ENCODE measurements at regions not wholly inside any gene's neighbourhood (a gene's known extent, or its start where the extent isn't known, plus 50 kb on each side); places are given as distances from the start of the nearest gene placed in this dataset.
"Not testable (repeated sequence)": the region's sequence is repeated elsewhere in the genome, so short reads cannot be mapped to it uniquely, and the experiment has no call there.

- ChIA-PET POLR2A (ENCODE audit: partially characterized antibody) (no interaction called here), CTCF (ENCODE audit: partially characterized antibody) (no interaction called here)
- Mint-ChIP-seq H3K9me3 (peaks cover 0 to 6% (median 0%) of the 10 kb centered on the region in 8 donors), H3K36me3 (no peaks in the 10 kb centered on the region), H3K27ac (no peak overlapping the region), H3K4me3 (no peak overlapping the region), H3K27me3 (peaks cover 14 to 15% of the 10 kb centered on the region in 2 donors), H3K4me1 (no peaks in the 10 kb centered on the region)
- no peak overlapping the region for H3K27ac ChIP-seq (ENCODE audit: low read depth, low read length)
- intact Hi-C loops (cut with micrococcal nuclease), result no loop called here
- no peak for DNase-seq
- no peaks in the 10 kb centered on the region for H3K36me3 ChIP-seq (ENCODE audit: insufficient read depth, low read length)
- H3K9me3 ChIP-seq (ENCODE audit: control insufficient read depth in 1 of 2, low read length in 2 of 2), result no peaks in the 10 kb centered on the region
- H3K4me3 ChIP-seq (ENCODE audit: low read length in 2 of 2), result no peak overlapping the region
- no peaks in the 10 kb centered on the region for H3K27me3 ChIP-seq (ENCODE audit: insufficient read depth, low read length)
- no peaks in the 10 kb centered on the region for H3K4me1 ChIP-seq (ENCODE audit: insufficient read depth, low read length)
These were observed 88.9 kb upstream of the SERPINE2 start for GRCh38 chr2:224127871-224128501.

DNA sequence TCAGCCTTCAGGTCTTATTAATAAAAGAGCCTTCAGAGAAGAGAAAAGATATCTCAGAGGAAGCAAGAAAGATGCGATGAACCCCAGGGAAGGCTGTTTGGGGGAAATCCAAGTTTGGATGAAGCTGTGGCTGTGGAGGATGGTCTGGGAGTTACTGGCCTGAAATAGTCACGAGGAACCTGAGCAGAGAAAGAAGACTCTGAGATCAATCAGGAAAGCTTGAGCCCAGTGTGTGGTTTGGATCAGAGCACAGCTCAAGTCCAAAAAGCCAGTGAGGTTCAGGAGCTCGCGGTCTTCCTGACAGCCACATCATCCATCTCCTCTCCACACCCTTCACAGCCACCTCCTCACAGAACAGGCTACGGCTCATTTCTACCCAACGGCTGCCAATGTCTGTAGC, 87.4 kb upstream of the SERPINE2 start:
- Mint-ChIP-seq H3K4me3 (no peak overlapping the region), H3K27me3 (peaks cover 7 to 10% of the 10 kb centered on the region in 2 donors), H3K27ac (peak overlapping the region in 1 of 7 donors; percentile 53), H3K36me3 (no peaks in the 10 kb centered on the region), H3K4me1 (no peaks in the 10 kb centered on the region), H3K9me3 (peaks cover 0 to 7% (median 0%) of the 10 kb centered on the region in 8 donors)
- Histone ChIP-seq H3K27me3 (ENCODE audit: insufficient read depth, low read length) (no peaks in the 10 kb centered on the region), H3K9me3 (ENCODE audit: control insufficient read depth in 1 of 2, low read length in 2 of 2) (no peaks in the 10 kb centered on the region), H3K4me3 (ENCODE audit: low read length in 2 of 2) (no peak overlapping the region), H3K36me3 (ENCODE audit: insufficient read depth, low read length) (no peaks in the 10 kb centered on the region), H3K4me1 (ENCODE audit: insufficient read depth, low read length) (no peaks in the 10 kb centered on the region), H3K27ac (ENCODE audit: low read depth, low read length) (no peak overlapping the region)
- POLR2A ChIA-PET (ENCODE audit: partially characterized antibody), result no interaction called here
- DNase-seq, result no peak
- CTCF ChIA-PET (ENCODE audit: partially characterized antibody), result no interaction called here
- intact Hi-C loops (cut with micrococcal nuclease), result no loop called here

- ChIA-PET POLR2A (ENCODE audit: partially characterized antibody) (no interaction called here), CTCF (ENCODE audit: partially characterized antibody) (no interaction called here)
- H3K4me1 ChIP-seq (ENCODE audit: insufficient read depth, low read length), result no peaks in the 10 kb centered on the region
- peaks cover 7 to 8% of the 10 kb centered on the region in 2 donors for H3K27me3 Mint-ChIP-seq
- peaks cover 0 to 8% (median 0%) of the 10 kb centered on the region in 8 donors for H3K9me3 Mint-ChIP-seq
- H3K4me3 ChIP-seq (ENCODE audit: low read length in 2 of 2), result no peak overlapping the region
- H3K36me3 Mint-ChIP-seq, result no peaks in the 10 kb centered on the region
- H3K36me3 ChIP-seq (ENCODE audit: insufficient read depth, low read length), result no peaks in the 10 kb centered on the region
- intact Hi-C loops (cut with micrococcal nuclease), result no loop called here
- H3K9me3 ChIP-seq (ENCODE audit: control insufficient read depth in 1 of 2, low read length in 2 of 2), result no peaks in the 10 kb centered on the region
- no peaks in the 10 kb centered on the region for H3K4me1 Mint-ChIP-seq
- DNase-seq, result no peak
- no peak overlapping the region for H3K27ac Mint-ChIP-seq
- H3K4me3 Mint-ChIP-seq, result no peak overlapping the region
- H3K27me3 ChIP-seq (ENCODE audit: insufficient read depth, low read length), result no peaks in the 10 kb centered on the region
- H3K27ac ChIP-seq (ENCODE audit: low read depth, low read length), result no peak overlapping the region
These were observed 86.9 kb upstream of the SERPINE2 start for GRCh38 chr2:224126003-224126402.

DNA sequence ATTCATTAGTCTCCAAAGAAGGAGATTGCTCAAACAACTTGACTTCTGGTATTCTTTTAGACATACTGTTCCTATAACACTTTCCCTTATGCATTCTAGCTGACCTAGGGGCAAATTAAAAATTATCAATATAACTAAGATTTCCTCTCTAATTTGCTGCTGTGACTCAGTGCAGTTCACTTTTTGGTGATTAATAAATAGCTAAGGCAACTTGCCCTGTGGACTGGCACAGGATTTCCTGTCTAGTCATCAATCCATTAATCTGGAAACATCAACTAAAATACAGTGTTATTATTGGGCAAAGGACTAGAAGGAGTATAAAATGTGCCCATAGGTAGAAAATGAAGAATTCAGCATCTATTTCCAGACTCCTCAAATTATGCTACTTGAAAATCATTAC, 83.5 kb upstream of the SERPINE2 start:
- no peak overlapping the region for H3K27ac ChIP-seq (ENCODE audit: low read depth, low read length)
- H3K9me3 Mint-ChIP-seq, result peaks cover 0 to 34% (median 9%) of the 10 kb centered on the region in 8 donors
- no peaks in the 10 kb centered on the region for H3K4me1 Mint-ChIP-seq
- H3K36me3 Mint-ChIP-seq, result no peaks in the 10 kb centered on the region
- peaks cover 0 to 4% of the 10 kb centered on the region in 2 donors for H3K27me3 Mint-ChIP-seq
- no peaks in the 10 kb centered on the region for H3K27me3 ChIP-seq (ENCODE audit: insufficient read depth, low read length)
- ChIA-PET POLR2A (ENCODE audit: partially characterized antibody) (no interaction called here), CTCF (ENCODE audit: partially characterized antibody) (interaction anchor here (1.0 kb wide), 1 partner anchor 9 kb away, joined by 3 read pairs; no protein-coding TSS in a partner anchor)
- no peak overlapping the region for H3K4me3 ChIP-seq (ENCODE audit: low read length in 2 of 2)
- no peak for DNase-seq
- H3K4me3 Mint-ChIP-seq, result no peak overlapping the region
- no peaks in the 10 kb centered on the region for H3K36me3 ChIP-seq (ENCODE audit: insufficient read depth, low read length)
- intact Hi-C loops (cut with micrococcal nuclease), result no loop called here
- H3K4me1 ChIP-seq (ENCODE audit: insufficient read depth, low read length), result no peaks in the 10 kb centered on the region
- no peaks in the 10 kb centered on the region for H3K9me3 ChIP-seq (ENCODE audit: control insufficient read depth in 1 of 2, low read length in 2 of 2)
- no peak overlapping the region for H3K27ac Mint-ChIP-seq

- no peak overlapping the region for H3K4me3 ChIP-seq (ENCODE audit: low read length in 2 of 2)
- Mint-ChIP-seq H3K27me3 (peaks cover 0 to 4% of the 10 kb centered on the region in 2 donors), H3K9me3 (peaks cover 0 to 35% (median 9%) of the 10 kb centered on the region in 8 donors), H3K4me3 (no peak overlapping the region), H3K27ac (no peak overlapping the region), H3K36me3 (no peaks in the 10 kb centered on the region), H3K4me1 (no peaks in the 10 kb centered on the region)
- H3K36me3 ChIP-seq (ENCODE audit: insufficient read depth, low read length), result no peaks in the 10 kb centered on the region
- POLR2A ChIA-PET (ENCODE audit: partially characterized antibody), result no interaction called here
- no peaks in the 10 kb centered on the region for H3K9me3 ChIP-seq (ENCODE audit: control insufficient read depth in 1 of 2, low read length in 2 of 2)
- intact Hi-C loops (cut with micrococcal nuclease), result no loop called here
- H3K4me1 ChIP-seq (ENCODE audit: insufficient read depth, low read length), result no peaks in the 10 kb centered on the region
- DNase-seq, result no peak
- H3K27ac ChIP-seq (ENCODE audit: low read depth, low read length), result no peak overlapping the region
- CTCF ChIA-PET (ENCODE audit: partially characterized antibody), result no interaction called here
- no peaks in the 10 kb centered on the region for H3K27me3 ChIP-seq (ENCODE audit: insufficient read depth, low read length)
These were observed 82.5 kb upstream of the SERPINE2 start for GRCh38 chr2:224121406-224122067.

DNA sequence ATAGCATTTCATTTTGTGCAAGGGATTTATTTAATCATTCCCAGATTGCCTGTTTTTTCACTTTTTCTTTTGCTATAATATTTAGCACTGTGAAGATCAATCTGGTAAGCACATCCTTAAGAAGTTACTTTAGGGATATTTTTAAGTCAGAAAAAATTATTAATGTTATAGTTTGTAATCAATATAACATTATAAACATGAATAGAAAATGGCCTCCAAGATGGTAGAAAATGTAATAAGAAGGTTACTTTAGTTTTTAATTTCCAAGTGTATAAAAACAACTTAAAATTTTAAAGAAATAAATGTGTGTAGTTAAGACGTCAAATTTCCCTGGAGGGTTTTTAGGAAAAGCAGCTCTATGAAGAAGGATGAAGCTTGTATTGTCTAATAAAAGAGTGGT, 81.9 kb upstream of the SERPINE2 start:
- Mint-ChIP-seq H3K4me3 (no peak overlapping the region), H3K27me3 (peaks cover 3 to 4% of the 10 kb centered on the region in 2 donors), H3K9me3 (peaks cover 0 to 35% (median 9%) of the 10 kb centered on the region in 8 donors), H3K27ac (no peak overlapping the region), H3K36me3 (no peaks in the 10 kb centered on the region), H3K4me1 (no peaks in the 10 kb centered on the region)
- Histone ChIP-seq H3K27me3 (ENCODE audit: insufficient read depth, low read length) (no peaks in the 10 kb centered on the region), H3K9me3 (ENCODE audit: control insufficient read depth in 1 of 2, low read length in 2 of 2) (no peaks in the 10 kb centered on the region), H3K4me3 (ENCODE audit: low read length in 2 of 2) (no peak overlapping the region), H3K27ac (ENCODE audit: low read depth, low read length) (no peak overlapping the region), H3K4me1 (ENCODE audit: insufficient read depth, low read length) (no peaks in the 10 kb centered on the region), H3K36me3 (ENCODE audit: insufficient read depth, low read length) (no peaks in the 10 kb centered on the region)
- no peak for DNase-seq
- ChIA-PET POLR2A (ENCODE audit: partially characterized antibody) (no interaction called here), CTCF (ENCODE audit: partially characterized antibody) (no interaction called here)
- intact Hi-C loops (cut with micrococcal nuclease), result no loop called here

- H3K36me3 ChIP-seq (ENCODE audit: insufficient read depth, low read length); H3K27me3 Mint-ChIP-seq; POLR2A ChIA-PET (ENCODE audit: partially characterized antibody); H3K4me1 Mint-ChIP-seq; H3K4me1 ChIP-seq (ENCODE audit: insufficient read depth, low read length); H3K27ac ChIP-seq (ENCODE audit: low read depth, low read length); H3K36me3 Mint-ChIP-seq; intact Hi-C loops (cut with micrococcal nuclease); DNase-seq; CTCF ChIA-PET (ENCODE audit: partially characterized antibody); H3K4me3 ChIP-seq (ENCODE audit: low read length in 2 of 2); H3K9me3 ChIP-seq (ENCODE audit: control insufficient read depth in 1 of 2, low read length in 2 of 2); H3K27ac Mint-ChIP-seq; H3K4me3 Mint-ChIP-seq; H3K27me3 ChIP-seq (ENCODE audit: insufficient read depth, low read length): not testable (repeated sequence)
- H3K9me3 Mint-ChIP-seq, result peaks cover 3 to 35% (median 8%) of the 10 kb centered on the region in 8 donors
These were observed 80.8 kb upstream of the SERPINE2 start for GRCh38 chr2:224119846-224120245.

All from CD4-positive, alpha-beta memory T cell (primary cell).